ENCODE measurements at regions not wholly inside any gene's neighbourhood (a gene's known extent, or its start where the extent isn't known, plus 50 kb on each side); places are given as distances from the start of the nearest gene placed in this dataset.

GRCh38 chr9:108310202-108310601 lies 545.6 kb downstream of the ACTL7B start:
- Histone ChIP-seq H3K4me3 (ENCODE audit: low read depth, low read length) (no peak overlapping the region), H3K4me1 (ENCODE audit: control insufficient read depth, insufficient read depth, low read length) (no peaks in the 10 kb centered on the region), H3K27me3 (ENCODE audit: control insufficient read depth, insufficient read depth, low read length) (no peaks in the 10 kb centered on the region), H3K27ac (ENCODE audit: low read depth, low read length) (no peak overlapping the region), H3K36me3 (ENCODE audit: control insufficient read depth, insufficient read depth, low read length) (no peaks in the 10 kb centered on the region), H3K9me3 (ENCODE audit: control insufficient read depth, insufficient read depth, low read depth, low read length) (peaks cover 3% of the 10 kb centered on the region; the same call in 1 of the 2 replicates), H3K9ac (ENCODE audit: low read length) (no peak overlapping the region)

DNA sequence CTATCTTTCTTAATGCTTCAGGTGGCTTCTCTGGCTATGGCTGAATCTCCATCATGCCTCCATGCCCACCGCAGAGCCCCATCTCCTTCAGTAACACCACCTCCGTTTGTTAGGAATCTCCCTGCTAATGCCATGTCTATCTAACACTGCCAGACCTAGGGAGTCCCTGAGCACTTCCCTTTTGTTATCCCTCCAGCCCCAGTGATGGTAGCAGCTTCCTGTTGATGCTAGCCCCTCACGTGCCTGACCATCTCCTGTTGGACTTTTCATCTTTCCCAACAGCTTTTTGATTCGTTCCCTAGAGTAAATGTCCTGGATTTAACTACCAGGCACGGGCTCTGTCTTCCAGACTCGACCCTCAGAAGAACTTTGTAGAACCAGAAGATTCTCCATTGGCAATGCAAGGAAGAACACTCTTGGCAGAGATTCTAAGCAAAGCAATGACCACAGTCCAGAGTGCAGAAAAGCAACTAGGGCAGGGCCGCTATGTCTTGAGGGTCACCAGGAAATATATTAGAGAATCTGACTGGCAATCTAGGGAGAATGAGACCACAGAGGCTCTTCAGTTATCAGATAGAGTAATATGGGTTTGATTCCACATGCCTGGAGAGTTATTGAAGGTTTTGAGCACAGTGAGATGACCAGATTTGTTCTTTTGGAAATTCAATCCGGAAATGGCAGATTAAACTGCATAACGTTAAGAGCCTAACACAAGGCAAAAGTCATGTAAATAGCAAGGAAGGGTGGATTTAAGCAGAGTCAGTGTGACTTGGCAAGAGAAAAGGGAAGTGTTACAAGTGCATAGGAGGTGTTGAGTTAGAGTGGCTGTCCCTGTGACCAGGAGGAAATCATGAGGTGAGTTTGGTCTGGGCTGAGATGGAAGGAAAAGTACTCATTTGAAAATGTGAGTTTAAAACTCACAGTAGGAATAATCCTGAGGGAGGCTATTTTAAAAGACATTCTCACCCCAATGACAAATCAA lies 555.2 kb downstream of the ACTL7B start:
- Histone ChIP-seq H3K27ac (ENCODE audit: low read depth, low read length) (no peak overlapping the region), H3K9ac (ENCODE audit: low read length) (no peak overlapping the region), H3K4me1 (ENCODE audit: control insufficient read depth, insufficient read depth, low read length) (0 out of 2 replicates have a peak, but pooled peaks cover 5% of the 10 kb centered on the region), H3K36me3 (ENCODE audit: control insufficient read depth, insufficient read depth, low read length) (no peaks in the 10 kb centered on the region), H3K9me3 (ENCODE audit: control insufficient read depth, insufficient read depth, low read depth, low read length) (no peaks in the 10 kb centered on the region), H3K27me3 (ENCODE audit: control insufficient read depth, insufficient read depth, low read length) (no peaks in the 10 kb centered on the region), H3K4me3 (ENCODE audit: low read depth, low read length) (no peak overlapping the region)

DNA sequence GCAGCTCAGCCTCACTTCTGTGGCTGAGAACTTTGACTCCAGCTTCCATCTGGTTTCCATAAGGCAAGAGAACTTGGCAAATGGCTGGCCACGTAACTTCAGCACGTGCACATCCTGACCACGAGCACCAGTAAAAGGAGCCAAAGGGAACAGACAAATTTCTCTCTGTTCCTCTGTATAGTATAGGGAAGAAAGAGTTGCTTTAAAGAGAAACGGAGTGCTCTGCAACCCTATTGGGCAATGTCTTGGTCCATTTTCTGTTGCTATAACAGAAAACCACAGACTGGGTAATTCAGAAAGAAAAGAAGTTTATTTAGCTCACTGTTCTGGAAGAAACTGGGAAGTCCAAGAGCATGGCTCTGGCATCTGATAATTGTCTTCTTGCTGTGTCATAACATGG lies 558.7 kb downstream of the ACTL7B start:
- Histone ChIP-seq H3K27me3 (ENCODE audit: control insufficient read depth, insufficient read depth, low read length) (no peaks in the 10 kb centered on the region), H3K27ac (ENCODE audit: low read depth, low read length) (no peak overlapping the region), H3K9ac (ENCODE audit: low read length) (no peak overlapping the region), H3K4me3 (ENCODE audit: low read depth, low read length) (no peak overlapping the region), H3K36me3 (ENCODE audit: control insufficient read depth, insufficient read depth, low read length) (no peaks in the 10 kb centered on the region), H3K9me3 (ENCODE audit: control insufficient read depth, insufficient read depth, low read depth, low read length) (no peaks in the 10 kb centered on the region), H3K4me1 (ENCODE audit: control insufficient read depth, insufficient read depth, low read length) (0 out of 2 replicates have a peak, but pooled peaks cover 5% of the 10 kb centered on the region)

DNA sequence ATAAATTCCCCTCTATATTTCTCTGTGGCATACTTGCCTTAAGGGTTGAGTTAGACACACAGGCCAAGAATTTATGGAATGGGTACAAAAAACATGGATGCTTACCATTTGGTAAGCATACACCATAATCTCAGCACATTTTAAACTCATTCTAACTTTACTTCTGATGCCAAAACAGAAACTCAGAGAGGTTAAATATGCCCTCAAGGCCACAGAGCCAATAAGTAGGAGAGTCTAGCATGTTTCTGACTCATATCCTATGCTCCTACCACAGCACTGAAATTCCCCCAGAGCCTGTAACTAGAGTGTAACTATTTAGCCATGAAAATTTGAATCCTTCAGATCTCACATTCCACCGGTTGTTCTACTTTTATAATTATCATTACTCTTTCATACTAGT lies 559.7 kb downstream of the ACTL7B start:
- Histone ChIP-seq H3K4me1 (ENCODE audit: control insufficient read depth, insufficient read depth, low read length) (0 out of 2 replicates have a peak, but pooled peaks cover 5% of the 10 kb centered on the region), H3K9ac (ENCODE audit: low read length) (no peak overlapping the region), H3K4me3 (ENCODE audit: low read depth, low read length) (no peak overlapping the region), H3K27me3 (ENCODE audit: control insufficient read depth, insufficient read depth, low read length) (no peaks in the 10 kb centered on the region), H3K36me3 (ENCODE audit: control insufficient read depth, insufficient read depth, low read length) (no peaks in the 10 kb centered on the region), H3K9me3 (ENCODE audit: control insufficient read depth, insufficient read depth, low read depth, low read length) (no peaks in the 10 kb centered on the region), H3K27ac (ENCODE audit: low read depth, low read length) (no peak overlapping the region)

DNA sequence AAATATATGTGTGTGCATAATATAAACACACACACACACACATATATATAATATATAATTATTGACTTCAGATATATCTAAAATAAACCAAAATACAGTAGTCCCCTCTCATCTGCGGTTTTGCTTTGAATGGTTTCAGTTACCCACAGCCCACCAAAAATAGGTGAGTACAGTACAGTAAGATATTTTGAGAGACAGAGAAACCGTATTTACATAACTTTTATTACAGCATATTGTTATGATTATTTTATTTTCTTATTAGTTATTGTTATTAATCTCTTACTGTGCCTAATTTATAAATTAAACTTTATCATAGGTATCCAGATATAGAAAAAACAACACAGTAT lies 564.2 kb downstream of the ACTL7B start:
- no peaks in the 10 kb centered on the region for H3K4me1 ChIP-seq (ENCODE audit: control insufficient read depth, insufficient read depth, low read length)
- no peaks in the 10 kb centered on the region for H3K9me3 ChIP-seq (ENCODE audit: control insufficient read depth, insufficient read depth, low read depth, low read length)
- no peak overlapping the region for H3K27ac ChIP-seq (ENCODE audit: low read depth, low read length)
- no peak overlapping the region for H3K4me3 ChIP-seq (ENCODE audit: low read depth, low read length)
- no peaks in the 10 kb centered on the region for H3K27me3 ChIP-seq (ENCODE audit: control insufficient read depth, insufficient read depth, low read length)
- no peak overlapping the region for H3K9ac ChIP-seq (ENCODE audit: low read length)
- H3K36me3 ChIP-seq (ENCODE audit: control insufficient read depth, insufficient read depth, low read length): no peaks in the 10 kb centered on the region

DNA sequence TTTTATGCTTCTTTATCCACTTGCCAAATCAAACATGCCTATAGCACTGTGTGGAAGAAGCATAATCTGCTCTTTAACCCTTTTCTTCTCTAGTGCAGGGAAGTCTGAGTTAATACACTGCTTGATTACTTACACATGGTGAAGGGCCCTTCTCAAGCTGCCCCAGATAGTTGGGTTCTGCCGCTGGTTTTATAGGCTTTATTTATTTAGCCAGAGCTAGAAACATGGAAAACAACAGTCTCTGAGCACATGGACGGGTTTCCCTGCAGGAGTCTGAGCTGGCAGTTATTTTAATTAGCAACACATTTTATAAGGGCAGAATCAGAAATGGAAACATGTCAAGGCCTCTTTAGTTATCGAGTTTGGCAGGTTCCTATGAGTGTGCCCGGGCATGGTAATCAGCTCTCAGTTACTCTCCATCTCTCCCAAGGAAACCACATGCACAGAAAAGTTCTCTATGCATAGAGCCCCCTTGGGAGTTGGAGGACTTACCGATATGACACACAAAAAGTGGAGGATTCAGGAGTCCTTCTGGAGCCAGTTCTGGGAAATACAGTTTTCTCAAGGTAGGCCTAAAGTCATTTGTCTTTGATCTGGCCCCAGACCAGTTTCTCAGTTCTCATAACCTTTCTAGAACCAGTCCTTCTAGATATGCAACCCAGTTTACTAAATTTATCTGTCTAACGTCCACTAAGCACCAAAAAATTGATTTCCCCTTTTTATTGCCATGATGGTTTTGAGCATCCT lies 564.8 kb downstream of the ACTL7B start:
- Histone ChIP-seq H3K9me3 (ENCODE audit: control insufficient read depth, insufficient read depth, low read depth, low read length) (no peaks in the 10 kb centered on the region), H3K36me3 (ENCODE audit: control insufficient read depth, insufficient read depth, low read length) (no peaks in the 10 kb centered on the region), H3K9ac (ENCODE audit: low read length) (no peak overlapping the region), H3K27me3 (ENCODE audit: control insufficient read depth, insufficient read depth, low read length) (no peaks in the 10 kb centered on the region), H3K27ac (ENCODE audit: low read depth, low read length) (no peak overlapping the region), H3K4me1 (ENCODE audit: control insufficient read depth, insufficient read depth, low read length) (no peaks in the 10 kb centered on the region), H3K4me3 (ENCODE audit: low read depth, low read length) (no peak overlapping the region)

- Histone ChIP-seq H3K4me1 (ENCODE audit: control insufficient read depth, insufficient read depth, low read length) (no peaks in the 10 kb centered on the region), H3K27ac (ENCODE audit: low read depth, low read length) (no peak overlapping the region), H3K27me3 (ENCODE audit: control insufficient read depth, insufficient read depth, low read length) (no peaks in the 10 kb centered on the region), H3K9me3 (ENCODE audit: control insufficient read depth, insufficient read depth, low read depth, low read length) (no peaks in the 10 kb centered on the region), H3K4me3 (ENCODE audit: low read depth, low read length) (no peak overlapping the region), H3K9ac (ENCODE audit: low read length) (no peak overlapping the region), H3K36me3 (ENCODE audit: control insufficient read depth, insufficient read depth, low read length) (no peaks in the 10 kb centered on the region)
These were observed 569.1 kb downstream of the ACTL7B start for GRCh38 chr9:108286638-108287206.

- Histone ChIP-seq H3K9me3 (ENCODE audit: control insufficient read depth, insufficient read depth, low read depth, low read length) (no peaks in the 10 kb centered on the region), H3K4me1 (ENCODE audit: control insufficient read depth, insufficient read depth, low read length) (no peaks in the 10 kb centered on the region), H3K27me3 (ENCODE audit: control insufficient read depth, insufficient read depth, low read length) (no peaks in the 10 kb centered on the region), H3K36me3 (ENCODE audit: control insufficient read depth, insufficient read depth, low read length) (no peaks in the 10 kb centered on the region), H3K9ac (ENCODE audit: low read length) (no peak overlapping the region), H3K27ac (ENCODE audit: low read depth, low read length) (no peak overlapping the region), H3K4me3 (ENCODE audit: low read depth, low read length) (no peak overlapping the region)
These were observed 572.1 kb downstream of the ACTL7B start for GRCh38 chr9:108283696-108284095.

- Histone ChIP-seq H3K4me1 (ENCODE audit: control insufficient read depth, insufficient read depth, low read length) (no peaks in the 10 kb centered on the region), H3K4me3 (ENCODE audit: low read depth, low read length) (no peak overlapping the region), H3K9ac (ENCODE audit: low read length) (no peak overlapping the region), H3K27ac (ENCODE audit: low read depth, low read length) (no peak overlapping the region), H3K27me3 (ENCODE audit: control insufficient read depth, insufficient read depth, low read length) (no peaks in the 10 kb centered on the region), H3K36me3 (ENCODE audit: control insufficient read depth, insufficient read depth, low read length) (no peaks in the 10 kb centered on the region), H3K9me3 (ENCODE audit: control insufficient read depth, insufficient read depth, low read depth, low read length) (no peaks in the 10 kb centered on the region)
These were observed 572.9 kb downstream of the ACTL7B start for GRCh38 chr9:108282872-108283271.

DNA sequence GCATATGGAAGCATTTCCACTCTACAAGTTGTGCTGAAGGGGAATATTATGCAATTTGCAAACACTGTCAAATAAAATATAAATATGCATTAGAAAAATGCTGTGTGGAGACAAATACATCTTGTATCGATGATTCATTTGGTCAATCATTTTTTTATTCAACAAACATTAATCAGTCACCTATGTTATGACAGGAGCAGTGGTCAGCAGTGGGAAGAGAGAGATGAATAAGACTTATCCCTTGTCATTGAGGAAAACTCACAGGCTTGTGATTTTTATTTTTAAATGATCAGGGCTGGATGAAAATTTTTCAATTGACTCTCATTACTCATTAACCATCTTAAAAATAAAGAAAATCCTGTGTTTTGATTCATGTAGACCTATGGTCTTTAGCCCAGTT lies 574.1 kb downstream of the ACTL7B start:
- H3K27me3 ChIP-seq (ENCODE audit: control insufficient read depth, insufficient read depth, low read length): no peaks in the 10 kb centered on the region
- no peak overlapping the region for H3K27ac ChIP-seq (ENCODE audit: low read depth, low read length)
- no peaks in the 10 kb centered on the region for H3K4me1 ChIP-seq (ENCODE audit: control insufficient read depth, insufficient read depth, low read length)
- H3K4me3 ChIP-seq (ENCODE audit: low read depth, low read length): no peak overlapping the region
- H3K36me3 ChIP-seq (ENCODE audit: control insufficient read depth, insufficient read depth, low read length): no peaks in the 10 kb centered on the region
- H3K9me3 ChIP-seq (ENCODE audit: control insufficient read depth, insufficient read depth, low read depth, low read length): no peaks in the 10 kb centered on the region
- no peak overlapping the region for H3K9ac ChIP-seq (ENCODE audit: low read length)

DNA sequence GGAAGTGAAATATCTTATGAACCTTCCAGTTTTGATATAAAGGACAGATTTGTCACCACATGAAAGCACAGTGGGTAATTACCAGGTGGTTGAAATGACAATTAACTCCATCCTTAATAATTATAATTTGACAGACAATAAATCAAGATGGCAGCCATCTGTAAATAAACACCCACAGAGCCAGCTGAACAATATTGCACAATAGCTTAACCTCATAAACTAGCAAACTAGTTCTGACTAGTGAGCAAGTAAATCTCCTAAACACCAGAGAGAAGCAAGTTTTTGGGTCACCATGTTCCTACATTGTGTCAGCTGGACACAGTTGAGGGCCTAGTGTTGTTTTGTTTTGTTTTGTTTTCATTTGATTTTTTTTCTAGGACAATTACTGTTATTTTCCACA lies 577.4 kb downstream of the ACTL7B start:
- Histone ChIP-seq H3K27ac (ENCODE audit: low read depth, low read length) (no peak overlapping the region), H3K9me3 (ENCODE audit: control insufficient read depth, insufficient read depth, low read depth, low read length) (no peaks in the 10 kb centered on the region), H3K27me3 (ENCODE audit: control insufficient read depth, insufficient read depth, low read length) (no peaks in the 10 kb centered on the region), H3K9ac (ENCODE audit: low read length) (no peak overlapping the region), H3K36me3 (ENCODE audit: control insufficient read depth, insufficient read depth, low read length) (no peaks in the 10 kb centered on the region), H3K4me1 (ENCODE audit: control insufficient read depth, insufficient read depth, low read length) (no peaks in the 10 kb centered on the region), H3K4me3 (ENCODE audit: low read depth, low read length) (no peak overlapping the region)

All from HUES6 (cell line).